Activated naive CD4-positive, alpha-beta T cell treated with anti-CD3 and anti-CD28 coated beads for 36 hours (primary cell): ENCODE measurements at regions not wholly inside any gene's neighbourhood (a gene's known extent, or its start where the extent isn't known, plus 50 kb on each side); places are given as distances from the start of the nearest gene placed in this dataset.

Experiments used
- CTCF ChIA-PET: fragments of 350-600 bp; sonication (Branson Sonifier 250); formaldehyde crosslinking; loops from one replicate; lab custom pipeline; 2021; ENCODE audit warnings: antibody characterized with exemption; lab: Charles Lee
- DNase-seq: peaks from one replicate; pipeline ENCODE4 v3.0.0-alpha.2; 2020
- H3K27ac Mint-ChIP-seq: one replicate; pipeline ENCODE4 v1.8.0; 2021; ENCODE audit warnings: mild to moderate bottlenecking, mixed read lengths
- H3K27me3 Mint-ChIP-seq: one replicate; pipeline ENCODE4 v1.8.0; 2021; ENCODE audit warnings: low read depth, mixed read lengths
- H3K36me3 Mint-ChIP-seq: one replicate; pipeline ENCODE4 v1.8.0; 2021; ENCODE audit warnings: low read depth, mixed read lengths
- H3K4me1 Mint-ChIP-seq: one replicate; pipeline ENCODE4 v1.8.0; 2021; ENCODE audit warnings: low read depth, mixed read lengths
- H3K4me3 Mint-ChIP-seq: one replicate; pipeline ENCODE4 v1.8.0; 2021; ENCODE audit warnings: mild to moderate bottlenecking, moderate library complexity, mixed read lengths
- H3K9me3 Mint-ChIP-seq: one replicate; pipeline ENCODE4 v1.8.0; 2021; ENCODE audit warnings: mixed read lengths
- intact Hi-C: fragments of 100-400 bp; cut with micrococcal nuclease; formaldehyde crosslinking; loops from one replicate; pipeline ENCODE4 v1.15.1; 2023

GRCh38 chr10:131587976-131588680 is 276.6 kb upstream of the TCERG1L start:
- H3K36me3 Mint-ChIP-seq, result peaks cover 2% of the 10 kb centered on the region
- H3K9me3 Mint-ChIP-seq, result no peaks in the 10 kb centered on the region
- no peaks in the 10 kb centered on the region for H3K4me1 Mint-ChIP-seq
- CTCF ChIA-PET, result no interaction called here
- DNase-seq, result no peak
- peaks cover 5% of the 10 kb centered on the region for H3K27me3 Mint-ChIP-seq
- intact Hi-C loops, result no loop called here
- no peak overlapping the region for H3K4me3 Mint-ChIP-seq
- no peak overlapping the region for H3K27ac Mint-ChIP-seq

DNA sequence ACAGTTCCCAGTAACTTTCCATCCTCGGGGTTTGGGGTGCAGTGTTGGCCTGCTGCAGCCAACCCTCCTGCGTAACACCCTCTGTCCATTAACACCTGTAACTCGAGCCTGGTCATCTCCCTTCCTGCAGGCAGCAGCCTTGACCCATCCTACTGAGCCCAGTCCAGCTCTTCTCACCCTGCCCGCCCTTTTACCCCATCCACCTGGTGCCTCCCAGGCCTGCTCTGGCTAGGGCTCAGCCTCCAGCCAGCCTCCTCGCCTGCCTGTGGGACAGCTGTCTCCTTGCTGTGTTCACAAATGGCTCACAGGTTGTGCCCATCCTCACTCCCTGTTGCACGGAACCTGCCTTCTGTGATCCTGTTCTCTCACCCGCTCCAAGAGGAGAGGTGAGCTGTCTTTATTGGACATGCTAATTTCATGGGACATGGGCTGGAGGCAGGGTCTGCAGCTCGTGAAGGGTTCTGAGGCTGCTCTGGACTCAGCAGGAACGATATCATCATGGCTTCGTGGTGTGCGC is 277.2 kb upstream of the TCERG1L start:
- Mint-ChIP-seq H3K27ac (no peak overlapping the region), H3K9me3 (no peaks in the 10 kb centered on the region), H3K4me3 (no peak overlapping the region), H3K4me1 (no peaks in the 10 kb centered on the region), H3K27me3 (peaks cover 5% of the 10 kb centered on the region), H3K36me3 (peaks cover 2% of the 10 kb centered on the region)
- no peak for DNase-seq
- CTCF ChIA-PET, result no interaction called here
- intact Hi-C loops, result no loop called here

GRCh38 chr10:131590567-131590966 is 279.0 kb upstream of the TCERG1L start:
- Mint-ChIP-seq H3K36me3 (peaks cover 2% of the 10 kb centered on the region), H3K9me3 (no peaks in the 10 kb centered on the region), H3K27ac (no peak overlapping the region), H3K4me3 (no peak overlapping the region), H3K4me1 (no peaks in the 10 kb centered on the region), H3K27me3 (peaks cover 5% of the 10 kb centered on the region)
- DNase-seq, result no peak
- intact Hi-C loops, result no loop called here
- CTCF ChIA-PET, result no interaction called here

GRCh38 chr10:131591936-131592335 is 280.4 kb upstream of the TCERG1L start:
- Mint-ChIP-seq H3K9me3 (no peaks in the 10 kb centered on the region), H3K36me3 (peaks cover 2% of the 10 kb centered on the region), H3K4me3 (no peak overlapping the region), H3K4me1 (no peaks in the 10 kb centered on the region), H3K27ac (no peak overlapping the region), H3K27me3 (peaks cover 1% of the 10 kb centered on the region)
- no peak for DNase-seq
- intact Hi-C loops, result no loop called here
- CTCF ChIA-PET, result no interaction called here

DNA sequence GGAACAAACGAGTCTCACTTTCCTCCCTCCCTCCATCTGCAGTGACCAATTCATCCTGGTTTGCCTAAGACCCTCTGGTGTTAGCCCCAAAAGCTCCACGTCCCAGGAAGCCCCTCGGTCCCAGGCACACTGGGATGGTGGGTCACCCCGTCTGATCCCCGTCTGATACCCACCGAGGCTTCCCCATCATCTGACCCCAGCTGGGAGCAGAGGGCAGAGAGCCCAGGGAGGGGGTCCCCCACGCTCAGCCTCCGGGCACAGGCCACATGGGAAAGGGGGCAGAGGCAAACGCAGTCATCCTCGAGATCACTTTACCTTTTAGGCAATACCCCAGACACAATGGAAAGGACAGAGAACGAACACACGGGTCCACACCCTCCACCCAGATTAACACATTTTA is 291.6 kb upstream of the PPP2R2D start:
- H3K36me3 Mint-ChIP-seq, result no peaks in the 10 kb centered on the region
- peaks cover 15% of the 10 kb centered on the region for H3K9me3 Mint-ChIP-seq
- H3K4me3 Mint-ChIP-seq, result no peak overlapping the region
- H3K27ac Mint-ChIP-seq, result no peak overlapping the region
- H3K27me3 Mint-ChIP-seq, result peaks cover 3% of the 10 kb centered on the region
- H3K4me1 Mint-ChIP-seq, result no peaks in the 10 kb centered on the region
- no peak for DNase-seq
- CTCF ChIA-PET, result no interaction called here
- intact Hi-C loops, result no loop called here

- DNase-seq, result no peak
- Mint-ChIP-seq H3K9me3 (no peaks in the 10 kb centered on the region), H3K36me3 (no peaks in the 10 kb centered on the region), H3K4me3 (no peak overlapping the region), H3K4me1 (no peaks in the 10 kb centered on the region), H3K27me3 (peaks cover 12% of the 10 kb centered on the region), H3K27ac (no peak overlapping the region)
- CTCF ChIA-PET, result no interaction called here
- intact Hi-C loops, result no loop called here
Observed at GRCh38 chr10:131615150-131615549, 285.7 kb upstream of the PPP2R2D start.

- CTCF ChIA-PET, result no interaction called here
- Mint-ChIP-seq H3K36me3 (no peaks in the 10 kb centered on the region), H3K4me1 (no peaks in the 10 kb centered on the region), H3K9me3 (no peaks in the 10 kb centered on the region), H3K27ac (no peak overlapping the region), H3K4me3 (no peak overlapping the region), H3K27me3 (peaks cover 12% of the 10 kb centered on the region)
- DNase-seq, result no peak
- intact Hi-C loops, result no loop called here
Observed at GRCh38 chr10:131616040-131616439, 284.8 kb upstream of the PPP2R2D start.

DNA sequence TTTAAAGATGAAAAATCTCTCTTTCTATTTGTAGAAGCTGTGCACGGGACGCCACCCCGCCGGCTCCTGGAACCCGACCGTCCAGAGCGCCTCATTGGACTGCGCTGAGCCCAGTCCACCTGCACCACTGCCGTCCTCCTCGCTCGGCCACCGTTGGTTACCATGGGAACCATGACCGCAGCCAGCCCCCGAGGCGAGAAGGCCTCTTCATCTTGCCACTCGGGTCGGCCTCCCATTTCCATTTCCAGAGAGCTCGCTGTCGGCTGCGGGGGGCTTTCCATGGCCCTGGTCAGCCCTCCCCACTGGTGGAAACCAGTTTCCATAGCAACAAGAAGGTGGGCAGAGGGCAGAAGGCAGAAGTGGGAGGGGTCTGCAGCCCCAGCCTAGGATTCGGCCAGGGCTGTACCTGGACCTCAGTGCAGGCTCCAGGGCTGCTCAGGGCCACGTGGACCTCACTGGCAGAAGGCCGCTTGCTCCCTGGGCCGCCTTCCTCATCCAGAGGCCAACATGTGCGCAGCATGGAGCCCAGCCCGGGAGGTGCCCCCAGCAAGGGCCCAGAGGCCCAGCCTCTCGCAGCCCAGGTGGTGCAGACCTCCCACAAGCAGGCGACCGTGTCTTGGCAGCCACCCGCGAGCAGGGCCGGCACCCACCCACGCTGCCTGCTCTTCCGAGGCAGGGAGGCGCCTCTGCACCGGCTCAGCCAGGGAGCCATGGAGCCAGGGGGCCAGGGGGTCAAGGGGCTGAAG is 283.5 kb upstream of the PPP2R2D start:
- Mint-ChIP-seq H3K4me3 (no peak overlapping the region), H3K9me3 (no peaks in the 10 kb centered on the region), H3K27me3 (peaks cover 10% of the 10 kb centered on the region), H3K4me1 (no peaks in the 10 kb centered on the region), H3K27ac (no peak overlapping the region), H3K36me3 (no peaks in the 10 kb centered on the region)
- intact Hi-C loops, result no loop called here
- CTCF ChIA-PET, result no interaction called here
- no peak for DNase-seq

GRCh38 chr10:131618587-131619267 is 282.1 kb upstream of the PPP2R2D start:
- Mint-ChIP-seq H3K9me3 (no peaks in the 10 kb centered on the region), H3K27me3 (peaks cover 10% of the 10 kb centered on the region), H3K36me3 (no peaks in the 10 kb centered on the region), H3K4me3 (no peak overlapping the region), H3K27ac (no peak overlapping the region), H3K4me1 (no peaks in the 10 kb centered on the region)
- DNase-seq, result no peak
- CTCF ChIA-PET, result no interaction called here
- intact Hi-C loops, result no loop called here

GRCh38 chr10:131620314-131620713 is 280.5 kb upstream of the PPP2R2D start:
- Mint-ChIP-seq H3K4me1 (no peaks in the 10 kb centered on the region), H3K4me3 (no peak overlapping the region), H3K27me3 (peaks cover 5% of the 10 kb centered on the region), H3K9me3 (no peaks in the 10 kb centered on the region), H3K27ac (no peak overlapping the region), H3K36me3 (no peaks in the 10 kb centered on the region)
- intact Hi-C loops, result no loop called here
- CTCF ChIA-PET, result no interaction called here
- no peak for DNase-seq

- no peak overlapping the region for H3K4me3 Mint-ChIP-seq
- CTCF ChIA-PET, result no interaction called here
- H3K27ac Mint-ChIP-seq, result no peak overlapping the region
- intact Hi-C loops, result no loop called here
- H3K9me3 Mint-ChIP-seq, result no peaks in the 10 kb centered on the region
- H3K36me3 Mint-ChIP-seq, result no peaks in the 10 kb centered on the region
- no peaks in the 10 kb centered on the region for H3K4me1 Mint-ChIP-seq
- no peak for DNase-seq
- peaks cover 3% of the 10 kb centered on the region for H3K27me3 Mint-ChIP-seq
Observed at GRCh38 chr10:131620904-131621303, 279.9 kb upstream of the PPP2R2D start.

DNA sequence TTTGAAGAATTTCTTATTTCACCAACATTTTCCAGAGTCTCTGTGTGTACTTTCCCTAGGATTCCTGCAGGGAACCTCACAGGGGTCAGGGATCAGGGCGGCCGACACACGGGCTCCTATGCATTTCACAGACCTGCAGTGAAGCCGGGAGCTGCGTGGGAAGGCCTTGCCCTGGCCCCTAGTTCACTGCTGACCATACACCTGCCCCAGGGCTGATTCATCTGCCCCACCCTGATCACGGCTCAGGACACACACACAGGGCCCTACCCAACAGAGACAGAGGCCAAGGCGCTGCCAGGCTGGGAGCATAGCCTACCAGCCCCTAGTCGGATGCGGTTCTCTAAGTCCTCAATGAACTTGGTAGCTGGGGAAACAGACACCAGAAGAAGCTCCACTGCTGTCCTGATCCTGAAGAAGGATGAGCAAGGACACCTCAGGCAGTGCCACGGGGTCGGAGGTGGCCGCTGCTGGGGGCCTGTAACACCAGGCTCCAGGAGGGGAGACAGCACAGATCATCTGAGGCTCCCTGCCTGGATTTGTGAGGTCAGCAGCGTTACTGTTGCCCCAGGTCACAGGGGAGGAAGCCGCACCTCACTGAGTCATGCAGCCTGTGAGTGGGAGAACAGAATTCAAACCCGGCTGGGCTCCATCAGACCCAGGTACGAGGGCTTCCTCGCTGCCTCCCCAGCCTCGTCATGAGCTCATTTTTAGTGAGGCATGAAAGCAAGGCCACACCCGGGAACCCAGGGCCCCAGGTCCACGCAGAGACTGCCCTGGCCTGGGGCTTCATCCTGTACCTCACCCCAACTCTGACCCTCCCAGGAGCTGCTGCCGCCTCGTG is 278.8 kb upstream of the PPP2R2D start:
- H3K4me3 Mint-ChIP-seq, result no peak overlapping the region
- no peaks in the 10 kb centered on the region for H3K27me3 Mint-ChIP-seq
- CTCF ChIA-PET, result interaction anchor here (0.5 kb wide), 1 partner anchor 929 kb away, joined by 3 read pairs; no protein-coding TSS in a partner anchor
- intact Hi-C loops, result no loop called here
- no peaks in the 10 kb centered on the region for H3K4me1 Mint-ChIP-seq
- DNase-seq, result no peak
- no peak overlapping the region for H3K27ac Mint-ChIP-seq
- no peaks in the 10 kb centered on the region for H3K36me3 Mint-ChIP-seq
- peaks cover 1% of the 10 kb centered on the region for H3K9me3 Mint-ChIP-seq
